GM12878 (cell line): ENCODE measurements at regions not wholly inside any gene's neighbourhood (a gene's known extent, or its start where the extent isn't known, plus 50 kb on each side); places are given as distances from the start of the nearest gene placed in this dataset.

ENCODE experiments used
- ATAC-seq: fragments of 200-7000 bp; cut with Tn5 transposase; 3 replicates; pipeline ENCODE4 v1.9.1; 2020; ENCODE audit warnings: mild to moderate bottlenecking, moderate library complexity
- BruUV-seq: library from RNA; stranded (reverse); fragments of 400-500 nt; replicated peaks from 2 replicates; lab custom pipeline; 2021; lab: Mats Ljungman, UMichigan
- CTCF ChIA-PET: fragments of 300-600 bp; sonication (Branson Sonifier 250); formaldehyde crosslinking; extraction: SDS; loops from one replicate; lab custom pipeline; 2021; ENCODE audit warnings: inconsistent platforms; lab: Yijun Ruan, JAX
- POLR2A ChIA-PET: fragments of 350-600 bp; formaldehyde crosslinking; extraction: SDS; loops from one replicate; lab custom pipeline; 2021; ENCODE audit warnings: inconsistent platforms; lab: Charles Lee
- RAD21 ChIA-PET: fragments of 300-600 bp; sonication (Branson Sonifier 250); formaldehyde crosslinking; loops from one replicate; lab custom pipeline; 2023; ENCODE audit warnings: antibody characterized with exemption; ENCODE audit not compliant: unreplicated experiment; lab: Charles Lee
- SMC1A ChIA-PET: fragments of 300-600 bp; sonication (Branson Sonifier 250); formaldehyde crosslinking; loops from one replicate; lab custom pipeline; 2023; ENCODE audit not compliant: unreplicated experiment, uncharacterized antibody; lab: Charles Lee
- DNase-seq: peaks from one replicate; pipeline ENCODE4 v3.0.0-alpha.2; 2011; ENCODE audit warnings: low read depth, low spot score
- FAIRE-seq: peaks from 3 replicates; lab custom pipeline; 2011; peaks lifted over from hg19 to GRCh38; lab: Jason Lieb, UNC
- H2AFZ ChIP-seq: 2 replicates; pipeline ENCODE4 v1.6.0; 2011; ENCODE audit warnings: low read depth, low read length, control low read depth; ENCODE audit not compliant: control insufficient read depth
- H3K27ac ChIP-seq: 2 replicates; pipeline ENCODE4 v1.5.1; 2011; ENCODE audit warnings: control low read depth; ENCODE audit not compliant: control insufficient read depth, insufficient read depth
- H3K27me3 ChIP-seq, 2 experiments: replicated peaks in 1 of 2; 2 replicates each; pipeline versions ENCODE4 v1.6.0 to v1.6.1; 2011; ENCODE audit warnings: low read length in 1 of 2; ENCODE audit not compliant: control insufficient read depth in 2 of 2, insufficient read depth in 2 of 2
- H3K36me3 ChIP-seq, 2 experiments: 2 replicates each; pipeline ENCODE4 v1.5.1; 2011; ENCODE audit warnings: low read length in 1 of 2; ENCODE audit not compliant: control insufficient read depth in 2 of 2, insufficient read depth in 2 of 2
- H3K4me1 ChIP-seq: 2 replicates; pipeline ENCODE4 v1.6.1; 2011; ENCODE audit warnings: mild to moderate bottlenecking, low read length, moderate library complexity, mixed read lengths; ENCODE audit not compliant: control insufficient read depth, insufficient read depth
- H3K4me2 ChIP-seq: 2 replicates; pipeline ENCODE4 v1.6.0; 2011; ENCODE audit warnings: control low read depth; ENCODE audit not compliant: control insufficient read depth, insufficient read depth
- H3K4me3 ChIP-seq: fragments of 200-600 bp; sonication (generic); 2 replicates; pipeline ENCODE4 v1.5.1; 2016
- H3K79me2 ChIP-seq: 2 replicates; pipeline ENCODE4 v1.6.0; 2011; ENCODE audit warnings: low read length; ENCODE audit not compliant: control insufficient read depth, insufficient read depth
- H3K9ac ChIP-seq: 2 replicates; pipeline ENCODE4 v1.8.0; 2011; ENCODE audit warnings: low read length, control low read depth, mixed read lengths; ENCODE audit not compliant: control insufficient read depth, insufficient read depth
- H3K9me3 ChIP-seq: replicated peaks from 3 replicates; pipeline ENCODE4 v1.5.1; 2011; ENCODE audit warnings: mild to moderate bottlenecking, low read length; ENCODE audit not compliant: control insufficient read depth, insufficient read depth
- H4K20me1 ChIP-seq: 2 replicates; pipeline ENCODE4 v1.6.0; 2011; ENCODE audit not compliant: control insufficient read depth, insufficient read depth
- CTCF ChIP-seq, 3 experiments: IDR thresholded peaks in 2 of 3; conservative IDR thresholded peaks in 1 of 3; 2 replicates each; pipeline ENCODE4 v1.5.1; 2011; ENCODE audit warnings: low read depth in 3 of 3, low read length in 3 of 3, mild to moderate bottlenecking in 3 of 3, control low read depth in 2 of 3, moderate library complexity in 2 of 3, inconsistent platforms in 1 of 3, mixed read lengths in 1 of 3; ENCODE audit not compliant: control insufficient read depth in 2 of 3, insufficient read depth in 1 of 3; ENCODE audit errors: extremely low read depth in 1 of 3
- FOXM1 ChIP-seq: IDR thresholded peaks from 2 replicates; pipeline ENCODE4 v1.6.1; 2012; ENCODE audit warnings: low read depth, mild to moderate bottlenecking, inconsistent platforms, low read length, moderate library complexity
- RAD21 ChIP-seq: IDR thresholded peaks from 2 replicates; pipeline ENCODE4 v1.6.1; 2011; ENCODE audit warnings: mild to moderate bottlenecking, low read depth, low read length, moderate library complexity; ENCODE audit not compliant: insufficient read depth
- SIX5 ChIP-seq: IDR thresholded peaks from 2 replicates; pipeline ENCODE4 v1.6.1; 2011; ENCODE audit warnings: mild to moderate bottlenecking, low read depth, low read length, moderate library complexity; ENCODE audit not compliant: severe bottlenecking
- WGBS: methylation state at CpG from one replicate; pipeline ENCODE4 v1.1.6; 2016; ENCODE audit warnings: low lambda C conversion rate; ENCODE audit not compliant: insufficient replicate concordance, insufficient coverage; ENCODE audit errors: missing lambda C conversion rate; 5-methylcytosine and 5-hydroxymethylcytosine counted together
- in situ Hi-C: fragments of 300-500 bp; cut with MboI; formaldehyde crosslinking; loops from 9 replicates; pipeline ENCODE4 v1.14.3; 2018; ENCODE audit warnings: mixed read lengths
- intact Hi-C: fragments of 100-400 bp; cut with micrococcal nuclease; formaldehyde crosslinking; loops from one replicate; pipeline ENCODE4 v1.14.2; 2022; ENCODE audit not compliant: unreplicated experiment

- H3K79me2 ChIP-seq: peaks cover 5% of the 10 kb centered on the region; the same call in 1 of the 2 replicates
- RAD21 ChIA-PET: no interaction called here
- in situ Hi-C loops (no loop called here), intact Hi-C loops (no loop called here)
- FAIRE-seq: no peak
- H3K4me1 ChIP-seq: peaks cover 21% of the 10 kb centered on the region
- no peak for DNase-seq
- H3K4me2 ChIP-seq: no peak overlapping the region
- WGBS: 77% methylated on average over 3 of the region's 3 CpGs
- CTCF ChIA-PET: interaction anchor here (0.9 to 2.0 kb wide), 6 partner anchors 12 to 304 kb away, joined by 3 to 7 read pairs (median 4); no protein-coding TSS in a partner anchor
- no peaks in the 10 kb centered on the region for H3K36me3 ChIP-seq
- no peak overlapping the region for H3K4me3 ChIP-seq
- no peak overlapping the region for H3K27ac ChIP-seq
- SMC1A ChIA-PET: interaction anchor here (0.7 to 1.7 kb wide), 6 partner anchors 8 to 304 kb away, joined by 3 to 4 read pairs (median 3); no protein-coding TSS in a partner anchor
- TF ChIP-seq SIX5 (no peak), CTCF (IDR thresholded peaks at IDR 0.05 in 2 of 3, conservative IDR thresholded peaks at IDR 0.05 in 1 of 3; ENCODE audit: control insufficient read depth in 2 of 3, extremely low read depth in 1 of 3, insufficient read depth in 1 of 3, low read depth in 3 of 3, low read length in 3 of 3) (peak in 2 of 3 experiments; percentile 9 to 12; a peak in 2 of 6 replicates), RAD21 (0 out of 2 replicates have a peak, but pooled peaks have one; percentile 14), FOXM1 (no peak)
- POLR2A ChIA-PET: no interaction called here
- H3K9ac ChIP-seq: no peak overlapping the region
- no TSS peak for BruUV-seq
- no peaks in the 10 kb centered on the region for H4K20me1 ChIP-seq
- no peak overlapping the region for H2AFZ ChIP-seq
- H3K27me3 ChIP-seq: no peaks in the 10 kb centered on the region
- no peaks in the 10 kb centered on the region for H3K9me3 ChIP-seq
- no peak for ATAC-seq
Measured at GRCh38 chr2:62297624-62298010, 101.7 kb downstream of the B3GNT2 start.
